ENCODE measurements at regions not wholly inside any gene's neighbourhood (a gene's known extent, or its start where the extent isn't known, plus 50 kb on each side); places are given as distances from the start of the nearest gene placed in this dataset.
"Not testable (repeated sequence)": the region's sequence is repeated elsewhere in the genome, so short reads cannot be mapped to it uniquely, and the experiment has no call there.

DNA sequence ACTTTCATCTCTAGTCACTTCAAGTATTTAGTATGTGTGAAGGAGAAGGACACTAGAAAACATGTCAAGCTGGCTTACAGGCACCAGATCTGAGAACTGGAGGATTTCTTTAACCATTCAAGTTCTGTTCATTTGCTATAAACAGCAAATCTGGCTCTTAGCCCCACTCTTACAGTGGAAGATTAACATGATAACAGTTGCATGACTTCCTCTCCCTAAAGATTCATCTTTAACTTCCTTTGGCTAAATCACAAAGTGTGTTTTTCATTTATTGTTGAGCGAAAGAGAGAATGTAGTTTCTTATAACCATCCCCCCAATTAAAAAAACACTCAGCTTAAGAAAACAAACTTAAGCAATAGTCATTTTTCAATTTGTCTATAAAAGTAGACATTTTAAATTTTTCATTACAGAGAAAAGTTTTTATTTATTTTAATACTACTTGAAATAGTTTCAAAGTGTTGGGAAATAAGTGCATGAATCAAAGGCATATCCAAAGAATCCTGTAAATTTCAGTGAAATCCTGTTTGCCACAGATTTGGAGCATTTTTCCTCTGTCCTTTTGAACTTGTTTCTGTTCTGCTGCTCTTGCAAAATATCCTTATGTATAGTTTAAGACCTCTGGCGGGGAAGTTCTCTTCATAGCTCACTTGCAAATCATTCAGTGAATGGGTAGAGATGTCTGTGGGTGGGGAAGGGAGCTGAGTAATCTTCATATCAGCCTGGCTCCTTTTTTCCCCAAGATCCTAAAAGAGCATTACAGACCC lies 241.0 kb upstream of the RBBP8 start:
- no peak for FAIRE-seq
- no peak for DNase-seq (ENCODE audit: insufficient read length, low spot score)

DNA sequence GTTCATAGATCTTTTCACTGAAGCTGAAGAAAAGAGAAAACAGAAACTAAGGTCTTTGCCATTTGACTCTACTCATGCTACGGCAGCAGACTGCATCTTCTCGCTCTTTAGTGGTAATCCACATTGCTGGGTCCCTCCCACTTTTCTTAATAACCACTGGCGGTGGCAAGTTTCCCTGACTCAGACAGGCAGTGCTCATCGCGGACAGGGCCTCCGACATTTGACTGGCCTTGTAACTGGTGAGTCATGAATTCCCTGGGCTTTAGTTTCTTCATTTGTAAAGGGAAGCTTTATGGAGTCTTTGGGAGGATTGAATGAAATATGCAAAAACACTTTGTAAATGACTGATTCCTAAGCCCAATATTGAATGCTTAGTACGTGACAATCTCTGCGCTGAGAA lies 238.2 kb upstream of the RBBP8 start:
- DNase-seq (ENCODE audit: insufficient read length, low spot score) (no peak), FAIRE-seq (no peak)

DNA sequence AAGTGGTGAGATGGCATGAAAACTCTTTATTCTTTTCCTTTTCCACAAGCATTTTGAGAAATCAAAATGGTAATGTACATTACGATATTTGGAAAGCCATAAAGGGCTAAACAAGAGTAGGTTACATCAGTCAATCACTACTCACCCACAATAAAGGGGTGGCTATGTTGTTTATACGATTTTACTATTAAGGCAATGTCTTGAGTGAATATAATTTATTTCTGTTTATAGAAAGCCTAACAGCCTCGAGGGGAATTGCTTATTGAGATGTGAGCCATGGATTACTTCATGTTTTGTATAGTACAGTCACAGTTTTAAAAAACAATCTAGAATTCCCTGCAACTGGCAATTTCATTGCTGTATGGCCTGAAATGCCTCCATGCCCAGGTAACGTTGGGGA lies 237.5 kb upstream of the RBBP8 start:
- DNase-seq (ENCODE audit: insufficient read length, low spot score) (no peak), FAIRE-seq (no peak)

DNA sequence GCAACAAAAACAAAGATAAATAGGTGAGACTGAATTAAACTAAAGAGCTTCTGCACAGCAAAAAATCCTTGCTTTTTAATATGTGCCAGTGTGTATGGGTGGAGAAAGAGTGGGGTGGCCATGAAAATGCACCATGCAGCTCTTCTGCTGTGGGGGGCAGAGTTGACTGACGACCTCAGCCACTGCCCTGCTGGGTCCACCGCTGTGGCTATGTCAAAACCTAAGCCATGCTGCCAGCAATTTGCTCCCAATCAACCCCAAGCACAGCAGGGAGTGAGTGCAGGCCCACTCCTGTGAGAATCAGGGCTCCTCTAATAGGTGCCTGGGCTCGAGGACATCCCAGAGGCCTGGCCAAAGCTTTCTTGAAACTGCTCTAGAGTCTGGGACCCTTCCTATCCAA lies 235.6 kb upstream of the RBBP8 start:
- no peak for FAIRE-seq
- DNase-seq (ENCODE audit: insufficient read length, low spot score): no peak

DNA sequence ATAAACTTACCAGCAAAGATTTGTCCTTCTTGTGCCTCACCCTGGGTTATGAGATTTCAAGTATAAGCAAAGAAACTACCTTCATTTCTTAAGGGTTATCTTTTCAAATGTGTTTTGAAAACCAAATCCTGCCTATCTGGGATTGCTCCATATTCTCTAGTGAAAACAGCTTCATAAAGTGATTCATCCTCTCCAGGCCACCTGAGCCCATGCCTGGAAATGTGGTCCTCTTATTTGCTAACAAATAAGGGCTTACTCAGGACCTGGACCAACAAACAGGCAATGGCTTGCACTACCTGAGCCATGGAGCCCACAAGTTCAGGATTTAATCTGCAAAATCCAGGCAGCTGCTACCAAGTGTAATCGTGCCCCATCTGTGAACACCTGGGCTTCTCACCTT lies 234.4 kb upstream of the RBBP8 start:
- no peak for FAIRE-seq
- no peak for DNase-seq (ENCODE audit: insufficient read length, low spot score)

DNA sequence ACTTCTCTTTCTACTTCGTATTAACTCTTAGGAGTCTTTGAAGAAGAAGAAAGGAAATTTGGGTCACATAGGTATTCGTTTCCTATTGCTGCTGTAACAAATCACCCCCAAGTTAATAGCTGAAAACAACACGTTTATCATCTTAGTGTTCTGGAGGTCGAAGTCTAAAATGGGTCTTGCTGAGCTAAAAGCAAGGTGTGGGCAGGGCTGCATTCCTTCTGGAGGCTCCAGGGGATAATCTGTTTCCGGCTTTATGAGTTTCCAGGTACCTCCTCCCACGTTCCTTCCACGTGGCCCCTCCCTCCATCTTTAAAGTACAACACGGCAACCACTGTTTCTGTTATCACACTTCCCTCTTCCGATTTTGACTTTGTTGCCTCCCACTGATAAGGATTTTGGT lies 233.5 kb upstream of the RBBP8 start:
- FAIRE-seq (no peak), DNase-seq (ENCODE audit: insufficient read length, low spot score) (no peak)

DNA sequence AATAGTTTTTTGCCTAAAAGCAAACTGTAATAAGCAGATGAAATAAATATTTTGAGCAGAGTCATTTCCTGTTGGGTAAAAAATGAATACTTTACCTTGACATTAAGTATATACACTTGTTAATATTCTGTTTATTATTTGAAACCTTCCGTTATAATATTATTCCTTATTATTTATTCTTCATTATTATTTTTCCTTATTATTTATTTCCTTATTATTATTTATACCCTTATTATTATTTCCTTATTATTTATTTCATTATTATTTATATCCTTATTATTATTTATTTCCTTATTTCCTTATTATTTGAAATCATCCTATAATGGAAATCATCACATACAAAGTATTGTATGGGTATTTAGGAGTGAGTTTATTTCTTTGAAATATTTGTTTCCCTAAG lies 232.2 kb upstream of the RBBP8 start:
- DNase-seq (ENCODE audit: insufficient read length, low spot score) (no peak), FAIRE-seq (no peak)

DNA sequence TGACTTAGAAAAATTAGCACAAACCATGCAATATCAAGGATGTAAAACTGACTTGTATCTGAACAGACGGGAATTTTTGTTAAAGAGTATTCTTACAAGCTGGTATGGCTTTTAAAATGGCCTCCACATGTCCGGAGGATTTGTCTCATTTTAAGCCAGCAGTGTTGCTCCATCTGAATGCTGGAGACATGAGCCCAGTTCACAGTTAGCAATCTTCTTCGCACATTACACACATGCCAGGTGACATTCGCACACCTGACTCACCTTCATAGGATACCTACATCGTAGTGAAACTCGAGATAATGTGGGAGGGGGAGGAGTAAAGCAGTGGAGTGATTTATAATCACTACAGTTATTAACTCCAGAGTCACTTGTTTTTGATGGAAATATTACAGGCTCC lies 231.8 kb upstream of the RBBP8 start:
- no peak for DNase-seq (ENCODE audit: insufficient read length, low spot score)
- no peak for FAIRE-seq

DNA sequence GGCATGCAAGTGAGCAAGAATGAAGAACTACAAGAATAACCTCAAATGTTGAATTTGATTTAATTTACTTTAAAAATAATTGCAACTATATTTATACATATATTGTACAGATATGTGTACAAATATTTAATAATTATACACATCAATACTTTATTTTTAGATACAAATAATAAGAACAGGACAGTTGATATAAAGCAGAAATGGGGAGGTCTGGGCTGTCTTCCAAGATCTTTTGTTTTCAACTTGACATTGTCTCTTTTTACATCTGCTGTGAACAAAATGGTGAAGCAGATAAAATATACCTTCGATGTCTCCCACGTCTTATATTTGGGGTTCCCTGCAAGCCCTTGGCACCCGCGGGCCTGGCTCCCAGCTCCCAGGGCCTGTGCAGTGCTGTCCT lies 231.3 kb upstream of the RBBP8 start:
- FAIRE-seq (no peak), DNase-seq (ENCODE audit: insufficient read length, low spot score) (no peak)

DNA sequence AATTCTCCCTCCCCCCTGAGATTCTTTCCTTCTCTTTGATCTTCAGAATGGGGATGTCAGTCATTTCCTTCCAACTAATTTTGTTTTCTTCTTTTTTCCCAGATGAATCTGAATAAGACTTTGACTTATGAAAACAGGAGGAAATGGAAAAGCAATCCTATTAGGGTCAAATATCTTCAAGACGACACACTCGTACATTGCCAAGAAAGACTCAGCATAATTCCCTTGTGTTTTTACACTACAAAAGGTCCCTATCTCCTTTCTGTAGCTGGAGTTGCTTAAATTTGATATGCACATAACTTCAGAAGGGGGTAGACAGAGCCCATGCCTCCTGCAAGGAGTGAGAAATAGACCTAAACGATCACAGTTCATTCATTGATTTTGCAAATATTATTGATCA lies 230.3 kb upstream of the RBBP8 start:
- FAIRE-seq (no peak), DNase-seq (ENCODE audit: insufficient read length, low spot score) (no peak)

DNA sequence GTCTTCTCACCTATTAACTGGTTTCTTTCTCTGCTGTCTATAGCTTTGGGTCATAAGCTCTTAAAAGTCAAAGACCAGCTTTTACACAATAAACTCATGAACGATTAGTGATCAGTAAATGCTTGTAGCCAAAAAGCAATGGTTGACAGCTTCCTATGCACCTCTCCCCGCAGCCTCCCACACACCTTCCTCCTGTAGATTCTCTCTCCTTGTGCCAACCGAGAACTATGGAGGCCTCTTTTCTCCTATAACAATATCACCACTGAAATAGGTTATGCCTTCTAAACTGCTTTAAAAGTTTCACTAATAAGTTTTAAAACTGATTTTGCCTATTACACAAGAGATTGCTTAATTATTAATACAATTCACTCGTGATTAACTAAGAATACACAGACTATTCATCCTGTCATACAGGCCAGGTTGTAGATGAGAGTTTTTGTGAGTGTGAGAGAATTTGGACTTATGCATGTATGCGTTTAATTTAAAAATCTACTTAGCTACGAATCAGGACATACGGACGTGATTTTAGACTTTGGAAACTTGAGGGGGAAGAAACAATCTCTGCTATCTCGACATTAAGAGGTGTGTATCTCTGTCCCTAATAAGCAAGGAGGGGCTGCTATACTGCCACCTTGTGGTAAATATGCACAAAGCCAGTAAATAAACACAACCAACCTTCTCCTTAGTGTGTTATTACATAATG lies 229.1 kb upstream of the RBBP8 start:
- DNase-seq (ENCODE audit: insufficient read length, low spot score): peak; percentile 36
- FAIRE-seq: peak; percentile 28

DNA sequence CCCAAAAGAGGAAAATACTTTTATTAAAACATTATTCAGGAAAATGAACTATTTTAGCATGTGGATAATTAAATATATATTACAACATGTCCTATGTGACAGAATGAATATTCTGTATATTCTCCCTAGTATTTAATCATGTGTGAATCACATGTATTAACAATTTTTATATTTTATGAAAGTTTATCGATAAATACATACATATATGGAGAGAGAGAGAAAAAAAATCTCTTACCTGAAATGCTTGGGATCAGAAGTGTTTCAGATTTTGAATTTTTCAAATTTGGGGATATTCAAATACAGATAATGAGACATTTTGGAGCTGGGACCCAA lies 228.6 kb upstream of the RBBP8 start:
- DNase-seq (ENCODE audit: insufficient read length, low spot score): no peak
- no peak for FAIRE-seq

DNA sequence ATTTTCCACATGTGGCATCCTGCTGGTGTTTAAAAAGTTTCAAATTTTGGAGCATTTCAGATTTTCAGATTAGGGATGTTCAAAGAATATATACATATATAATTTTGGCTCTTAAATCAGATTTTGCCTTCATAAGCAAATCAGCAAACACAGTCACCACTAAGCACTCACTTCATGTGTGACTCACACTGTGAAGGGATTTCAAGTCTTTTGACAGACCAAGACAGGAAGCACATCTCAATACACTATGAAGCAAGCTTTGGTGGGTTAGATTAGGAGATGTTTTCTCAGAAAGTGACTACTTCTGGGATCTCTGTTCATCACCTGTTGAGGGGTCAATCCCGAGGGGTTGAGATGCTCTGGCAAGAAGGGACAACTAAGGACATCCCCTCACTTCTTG lies 227.8 kb upstream of the RBBP8 start:
- no peak for DNase-seq (ENCODE audit: insufficient read length, low spot score)
- no peak for FAIRE-seq

DNA sequence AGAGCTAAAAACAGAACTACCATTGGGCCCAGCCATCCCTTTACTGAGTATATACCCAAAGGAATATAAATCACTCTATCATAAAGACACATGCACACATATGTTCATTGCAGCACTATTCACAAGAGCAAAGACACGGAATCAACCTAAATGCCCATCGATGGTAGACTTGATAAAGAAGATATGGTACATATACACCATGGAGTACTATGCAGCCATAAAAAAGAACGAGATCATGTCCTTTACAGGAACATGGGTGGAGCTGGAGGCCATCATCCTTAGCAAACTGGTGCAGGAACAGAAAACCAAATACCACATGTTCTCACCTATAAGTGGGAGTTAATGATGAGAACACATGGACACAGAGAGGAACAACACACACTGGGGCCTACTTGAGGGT lies 227.1 kb upstream of the RBBP8 start:
- not testable (repeated sequence) for DNase-seq (ENCODE audit: insufficient read length, low spot score); FAIRE-seq

DNA sequence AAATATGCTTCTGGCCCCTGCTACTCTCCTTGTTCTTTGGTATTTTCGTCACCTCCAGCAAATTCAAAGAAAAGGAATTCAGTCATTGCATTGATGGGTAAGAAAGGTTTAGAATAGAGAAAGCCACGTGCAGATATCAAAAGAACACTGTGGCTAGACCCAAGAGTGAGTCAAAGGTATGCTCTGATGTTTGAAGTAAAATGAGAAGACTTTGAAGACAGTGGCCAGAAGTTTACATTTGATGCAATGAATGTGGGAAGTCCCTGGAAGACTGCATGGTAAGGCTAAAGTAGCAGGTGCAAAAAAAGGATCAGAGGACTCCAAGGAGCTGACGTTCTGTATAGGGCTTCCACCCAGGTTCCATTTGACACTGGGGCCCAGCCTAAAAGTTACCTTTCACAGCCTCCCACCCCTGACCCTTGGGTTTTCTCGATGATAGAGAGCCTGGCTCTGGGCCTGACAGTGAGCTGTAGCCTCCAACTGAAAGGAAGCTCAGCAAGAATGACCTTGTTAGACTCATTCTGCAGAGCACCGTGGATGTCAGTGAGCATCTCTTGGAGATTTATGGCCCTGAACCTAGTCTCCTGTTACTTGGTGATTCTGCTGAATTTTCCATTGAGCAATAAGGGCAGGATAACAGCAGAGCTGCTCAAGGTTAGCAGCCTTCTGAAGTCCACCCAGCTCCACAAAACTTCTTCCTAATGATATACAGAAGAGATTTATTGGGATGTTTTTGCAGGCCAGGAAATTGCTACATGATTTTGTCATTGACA lies 223.7 kb upstream of the RBBP8 start:
- FAIRE-seq (no peak), DNase-seq (ENCODE audit: insufficient read length, low spot score) (no peak)

DNA sequence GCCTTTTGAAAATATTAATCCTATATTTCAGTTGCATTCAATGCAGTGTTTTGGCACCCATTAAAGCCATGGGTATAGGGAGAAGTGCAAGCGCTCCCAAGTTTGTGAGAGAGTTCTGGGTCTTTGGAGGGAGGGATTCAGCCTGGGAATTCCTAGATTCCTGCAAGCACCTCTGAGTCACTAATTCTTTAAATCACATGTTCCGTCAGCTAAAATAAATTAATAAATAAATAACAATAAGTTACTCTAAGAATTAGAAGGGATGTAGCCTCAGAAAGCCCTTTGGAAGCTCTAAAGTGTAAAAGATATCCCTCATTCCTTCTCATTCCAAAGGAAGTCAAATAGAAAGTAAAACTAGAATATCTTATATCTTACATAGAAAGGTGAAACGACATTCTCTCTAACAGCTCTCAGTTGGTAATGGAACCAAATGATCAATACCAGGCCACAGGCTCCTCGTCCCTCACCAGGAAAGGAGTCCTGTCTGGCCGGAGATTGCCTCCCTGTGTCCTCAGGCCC lies 222.4 kb upstream of the RBBP8 start:
- no peak for FAIRE-seq

DNA sequence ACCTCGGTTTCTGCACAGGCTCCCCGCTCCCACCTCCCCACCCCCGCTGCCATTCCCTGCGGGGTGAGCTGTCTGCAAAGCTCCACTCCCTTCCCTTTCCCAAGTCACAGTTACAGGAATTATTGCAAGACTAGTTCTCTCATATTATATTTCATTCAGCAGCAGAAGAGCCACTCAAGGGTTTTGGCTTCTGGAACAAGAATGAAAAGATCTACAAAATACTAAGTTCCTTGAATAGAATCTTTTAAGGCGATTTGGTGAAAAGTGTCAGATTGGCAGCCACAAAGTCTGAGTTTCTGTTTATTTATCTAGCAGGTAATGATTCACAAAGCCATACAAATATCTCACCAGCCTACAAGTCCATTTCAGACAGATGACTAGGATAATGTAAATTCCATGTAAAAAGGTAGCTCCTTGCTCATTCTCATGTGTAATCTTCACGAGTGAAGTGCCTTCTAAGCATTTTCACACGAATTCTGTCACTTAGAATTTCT lies 221.9 kb upstream of the RBBP8 start:
- DNase-seq (ENCODE audit: insufficient read length, low spot score) (no peak), FAIRE-seq (no peak)

More for the DNA sequence above, 222.4 kb upstream of the RBBP8 start:
- no peak for DNase-seq (ENCODE audit: insufficient read length, low spot score)

DNA sequence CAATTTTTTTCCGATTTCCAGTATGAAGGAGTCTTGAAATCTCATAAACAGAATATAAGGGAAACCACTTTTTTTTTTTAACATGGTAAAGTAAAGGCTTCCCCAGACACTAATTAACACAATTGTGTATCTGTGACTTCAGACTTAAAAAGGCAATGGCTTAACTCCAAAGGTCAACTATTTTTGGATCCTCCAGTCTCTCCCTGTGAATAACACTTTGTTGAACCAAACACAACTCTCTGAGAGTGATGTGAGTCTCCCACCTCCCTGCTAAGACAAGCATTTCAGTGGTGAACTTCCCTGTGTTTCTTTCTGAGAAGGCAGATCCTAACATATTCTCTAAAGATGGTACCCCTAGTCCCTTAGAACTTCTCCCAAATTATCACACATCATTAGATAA lies 219.6 kb upstream of the RBBP8 start:
- DNase-seq (ENCODE audit: insufficient read length, low spot score) (no peak), FAIRE-seq (no peak)

DNA sequence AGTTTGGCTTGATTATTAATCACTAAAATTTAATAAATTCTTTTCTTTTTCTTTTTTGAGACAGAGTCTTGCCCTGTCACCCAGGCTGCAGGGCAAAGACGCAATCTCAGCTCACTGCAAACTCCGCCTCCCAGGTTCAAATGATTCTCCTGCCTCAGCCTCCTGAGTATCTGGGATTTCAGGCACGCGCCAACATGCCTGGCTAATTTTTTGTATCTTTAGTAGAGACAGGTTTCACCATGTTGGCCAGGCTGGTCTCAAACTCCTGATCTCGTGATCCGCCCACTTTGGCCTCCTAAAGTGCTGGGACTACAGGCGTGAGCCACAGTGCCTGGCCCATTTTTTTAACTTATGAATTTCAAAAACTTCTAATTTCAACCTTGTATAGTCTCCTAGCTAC lies 215.6 kb upstream of the RBBP8 start:
- not testable (repeated sequence) for FAIRE-seq

DNA sequence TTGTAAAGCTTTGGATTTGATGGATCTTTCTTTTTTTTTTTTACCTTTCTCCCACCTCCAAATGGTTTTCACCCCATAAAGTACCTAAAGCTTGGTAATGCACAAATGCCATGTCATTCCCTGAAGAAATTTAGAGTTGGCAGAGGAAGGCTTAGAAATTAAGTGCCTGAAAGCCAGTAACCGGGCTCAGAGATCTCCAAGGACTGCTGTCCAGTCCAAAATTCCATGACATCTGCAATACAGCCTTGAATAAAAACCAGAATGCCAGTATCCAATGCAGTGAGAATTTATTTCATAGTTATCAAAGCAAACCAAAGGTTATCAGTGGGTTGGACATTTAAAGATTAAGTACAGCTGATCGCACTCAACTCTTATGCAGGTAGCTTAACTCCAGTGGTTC lies 209.9 kb upstream of the RBBP8 start:
- DNase-seq (ENCODE audit: insufficient read length, low spot score): no peak
- FAIRE-seq: no peak

More for the DNA sequence above, 215.6 kb upstream of the RBBP8 start:
- DNase-seq (ENCODE audit: insufficient read length, low spot score): not testable (repeated sequence)

DNA sequence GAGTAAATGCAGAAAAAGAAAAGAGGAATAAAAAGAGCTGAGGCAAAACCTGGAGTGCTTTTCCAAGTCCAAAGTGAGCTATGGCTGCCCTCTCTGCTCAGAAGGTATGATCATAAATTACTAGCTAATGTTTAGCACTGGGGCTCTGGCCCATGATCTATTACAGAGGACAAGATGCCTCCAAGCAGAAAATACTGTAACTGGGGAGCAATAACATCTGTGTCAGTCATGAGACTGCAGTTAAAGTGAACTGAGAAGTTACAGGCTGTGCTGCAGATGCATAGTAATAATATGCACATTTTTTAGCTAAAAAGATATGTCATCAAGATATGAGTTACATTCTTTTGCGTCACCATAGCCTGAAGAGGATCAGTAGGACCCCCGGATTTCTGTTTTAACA lies 209.4 kb upstream of the RBBP8 start:
- DNase-seq (ENCODE audit: insufficient read length, low spot score): no peak

More for the DNA sequence above, 209.4 kb upstream of the RBBP8 start:
- FAIRE-seq: no peak
